GM21447 (cell line): ENCODE measurements at regions not wholly inside any gene's neighbourhood (a gene's known extent, or its start where the extent isn't known, plus 50 kb on each side); places are given as distances from the start of the nearest gene placed in this dataset.
"Not testable (repeated sequence)": the region's sequence is repeated elsewhere in the genome, so short reads cannot be mapped to it uniquely, and the experiment has no call there.

Source experiments
- ATAC-seq: cut with Tn5 transposase; IDR thresholded peaks from one replicate; pipeline ENCODE4 v1.9.1; 2021; ENCODE audit not compliant: unreplicated experiment

- ATAC-seq: no peak
Observed at GRCh38 chr2:224263571-224264043, 138.3 kb downstream of the FAM124B start.

DNA sequence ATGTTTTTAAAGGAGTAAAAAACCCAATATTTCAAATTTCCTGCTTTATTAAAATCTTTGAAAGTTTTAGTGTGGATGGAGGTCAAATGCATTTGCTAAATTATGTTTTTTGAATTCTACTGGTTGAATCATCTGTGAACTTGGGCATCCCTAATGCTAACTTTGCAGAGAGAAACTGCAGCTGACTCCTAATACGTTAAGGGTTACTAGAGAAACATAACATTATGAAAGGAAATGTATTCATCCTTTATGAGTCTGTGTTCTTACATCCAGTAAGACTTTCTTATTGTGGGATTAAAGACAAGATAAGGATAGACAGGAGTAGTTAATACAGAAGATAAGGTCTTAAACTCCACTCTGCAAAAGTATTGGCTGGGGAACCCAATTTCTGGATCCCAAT, 140.6 kb downstream of the FAM124B start:
- no peak for ATAC-seq

GRCh38 chr2:224260372-224261020, 141.4 kb downstream of the FAM124B start:
- no peak for ATAC-seq

DNA sequence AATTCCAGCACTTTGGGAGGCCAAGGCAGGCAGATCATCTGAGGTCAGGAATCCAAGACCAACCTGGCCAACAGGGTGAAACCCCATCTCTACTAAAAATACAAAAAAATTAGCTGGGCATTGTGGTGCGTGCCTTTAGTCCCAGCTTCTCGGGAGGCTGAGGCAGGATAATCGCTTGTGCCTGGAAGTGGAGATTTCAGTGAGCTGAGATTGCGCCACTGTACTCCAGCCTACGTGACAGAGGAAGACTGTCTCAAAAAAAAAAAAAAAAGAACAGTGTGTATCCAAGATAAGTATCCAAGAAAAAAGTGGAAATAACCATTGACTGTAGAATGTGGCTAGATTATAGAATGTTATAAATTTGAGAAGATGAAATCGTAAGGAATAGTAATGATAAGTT, 142.1 kb downstream of the FAM124B start:
- no peak for ATAC-seq

DNA sequence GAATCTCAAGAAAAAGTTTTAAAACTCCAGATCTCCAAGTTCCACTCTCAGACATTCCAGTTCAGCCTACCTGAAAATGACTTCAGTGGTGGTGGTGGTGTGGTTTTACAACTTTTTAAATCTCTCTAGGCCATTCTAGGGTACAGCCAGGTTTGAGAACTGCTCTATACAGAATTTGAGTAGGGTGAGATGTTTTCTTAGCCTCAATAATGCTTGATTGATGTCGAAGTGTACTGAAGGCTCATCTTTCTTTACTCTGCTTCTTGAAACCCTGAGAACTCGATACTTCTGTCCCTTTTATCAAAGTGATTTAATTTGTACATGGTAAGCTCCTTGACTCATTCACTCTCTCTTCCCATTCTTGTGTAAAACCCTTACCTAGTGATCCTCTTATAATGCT, 143.8 kb downstream of the FAM124B start:
- ATAC-seq: no peak

GRCh38 chr2:224257156-224257555, 144.8 kb downstream of the FAM124B start:
- ATAC-seq: no peak

GRCh38 chr2:224253464-224253863, 148.4 kb downstream of the FAM124B start:
- no peak for ATAC-seq

- ATAC-seq: no peak
Observed at GRCh38 chr2:224252631-224253030, 149.3 kb downstream of the FAM124B start.

- no peak for ATAC-seq
Observed at GRCh38 chr2:224248944-224249371, 152.9 kb downstream of the FAM124B start.

- no peak for ATAC-seq
Observed at GRCh38 chr2:224242561-224242960, 159.3 kb downstream of the FAM124B start.

DNA sequence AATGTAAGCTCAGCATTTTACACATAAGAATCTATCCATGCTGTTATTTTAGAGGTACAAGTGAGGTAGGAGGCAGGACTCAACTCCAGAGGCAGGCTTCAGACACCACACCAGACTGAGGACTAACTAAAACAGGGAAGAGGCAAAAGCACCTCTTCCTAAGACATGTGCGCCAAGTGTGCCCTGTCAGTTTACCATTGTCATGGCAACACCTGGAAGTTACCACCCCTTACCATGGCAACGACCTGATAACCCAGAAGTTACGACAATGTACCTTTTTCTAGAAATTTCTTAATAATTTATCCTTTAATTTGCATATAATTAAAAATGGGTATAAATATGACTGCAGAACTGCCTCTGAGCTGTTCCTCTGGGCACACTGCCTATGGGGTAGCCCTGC, 160.1 kb downstream of the FAM124B start:
- no peak for ATAC-seq

DNA sequence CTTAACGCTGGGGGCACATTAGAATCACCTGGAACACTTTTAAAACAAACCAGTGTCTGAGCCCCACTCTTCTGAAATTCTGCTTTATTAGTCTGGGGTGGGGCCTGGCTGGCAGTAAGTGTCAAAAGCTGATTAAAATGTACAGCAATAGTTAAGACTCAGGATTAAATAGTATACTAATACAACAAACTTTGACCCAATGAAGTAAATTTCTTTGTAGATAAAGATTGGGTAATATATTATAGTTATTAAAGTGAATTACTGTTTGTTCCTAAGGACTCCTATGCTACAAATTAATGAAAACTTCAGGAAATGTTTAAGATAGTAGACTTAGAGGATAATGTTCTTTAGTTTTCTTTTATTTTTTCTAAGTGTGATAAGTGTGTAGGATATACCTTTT, 160.9 kb downstream of the FAM124B start:
- ATAC-seq: no peak

GRCh38 chr2:224223851-224224555, 177.9 kb downstream of the FAM124B start:
- ATAC-seq: no peak

DNA sequence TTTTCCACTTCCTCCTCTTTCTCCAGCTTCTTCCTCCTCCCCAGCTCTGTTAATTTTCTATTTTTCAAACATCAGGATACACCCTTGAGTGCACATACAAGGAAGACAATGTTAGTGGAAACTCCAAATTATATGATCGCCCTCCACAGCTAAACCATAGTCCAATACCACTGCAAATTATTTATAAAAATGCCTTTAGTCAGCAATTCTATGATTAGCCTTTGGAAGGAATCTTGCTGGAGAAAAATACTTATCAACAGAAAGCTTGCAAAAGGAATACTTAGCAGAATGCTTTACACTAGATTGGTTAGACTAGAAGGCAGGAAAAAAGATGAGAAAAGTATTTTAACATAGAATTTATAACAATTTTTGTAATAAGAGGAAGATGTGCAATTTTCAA, 178.9 kb downstream of the FAM124B start:
- no peak for ATAC-seq

GRCh38 chr2:224222291-224222690, 179.6 kb downstream of the FAM124B start:
- ATAC-seq: no peak

GRCh38 chr2:224221455-224221913, 180.4 kb downstream of the FAM124B start:
- ATAC-seq: no peak

- no peak for ATAC-seq
Observed at GRCh38 chr2:224220586-224221255, 181.2 kb downstream of the FAM124B start.

DNA sequence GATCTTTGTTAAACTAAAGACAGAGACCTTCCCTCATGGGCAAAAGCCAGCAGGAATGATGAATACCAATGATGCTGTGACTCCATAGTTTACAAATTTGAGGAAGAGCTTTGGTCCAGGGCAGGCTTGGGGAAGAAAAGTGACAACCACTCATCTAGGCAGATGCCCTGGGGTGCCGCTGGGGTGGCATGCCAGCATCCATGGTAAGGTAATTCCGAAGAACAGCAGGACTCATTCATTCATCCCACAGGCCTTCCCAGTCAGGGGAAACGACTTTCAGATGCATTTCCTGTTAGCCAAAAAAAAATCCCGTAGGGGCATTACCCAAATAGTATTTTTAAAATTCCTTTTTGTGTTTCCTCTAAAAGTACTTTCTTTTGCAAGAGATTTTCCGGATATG, 180.7 kb upstream of the SERPINE2 start:
- no peak for ATAC-seq

DNA sequence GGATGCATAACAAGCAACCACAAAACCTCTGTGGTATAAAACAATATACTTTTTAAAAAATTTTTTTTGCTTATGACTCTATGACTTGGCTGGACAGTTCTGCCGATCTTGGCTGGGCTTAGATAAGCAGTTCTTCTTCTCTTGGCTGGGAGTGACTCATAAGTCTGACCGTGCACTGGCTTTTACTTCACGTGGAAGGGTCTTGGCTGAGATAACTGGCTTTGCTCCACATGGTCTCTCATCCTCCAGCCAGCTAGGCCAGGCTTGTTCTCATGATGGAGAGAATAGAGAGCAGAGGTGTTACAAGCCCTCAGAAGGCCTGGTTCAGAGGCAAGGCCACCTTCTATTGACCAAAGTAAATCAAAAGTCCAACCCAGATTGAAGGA, 178.9 kb upstream of the SERPINE2 start:
- no peak for ATAC-seq

- ATAC-seq: no peak
Observed at GRCh38 chr2:224217233-224217961, 178.3 kb upstream of the SERPINE2 start.

DNA sequence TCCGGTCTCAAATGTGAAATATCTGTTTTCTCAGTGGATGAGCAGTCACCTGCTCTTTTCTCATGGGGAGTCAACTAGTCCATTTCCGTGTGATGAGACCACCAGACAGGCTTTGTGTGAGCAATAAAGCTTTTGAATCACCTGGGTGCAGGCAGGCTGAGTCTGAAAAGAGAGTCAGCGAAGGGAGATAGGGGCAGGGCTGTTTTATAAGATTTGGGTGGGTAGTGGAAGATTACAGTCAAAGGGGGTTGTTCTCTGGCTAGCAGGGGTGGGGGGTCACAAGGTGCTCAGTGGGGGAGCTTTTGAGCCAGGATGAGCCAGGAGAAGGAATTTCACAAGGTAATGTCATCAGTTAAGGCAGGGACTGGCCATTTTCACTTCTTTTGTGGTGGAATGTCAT, 176.5 kb upstream of the SERPINE2 start:
- ATAC-seq: not testable (repeated sequence)
